Progenitor cell of endocrine pancreas (in vitro differentiated cells): ENCODE measurements at regions not wholly inside any gene's neighbourhood (a gene's known extent, or its start where the extent isn't known, plus 50 kb on each side); places are given as distances from the start of the nearest gene placed in this dataset.

Experiments used
- DNase-seq: peaks from one replicate; pipeline ENCODE4 v3.0.0; 2021; ENCODE audit warnings: low spot score; ENCODE audit not compliant: unreplicated experiment
- H3K27ac Mint-ChIP-seq: 2 replicates; pipeline ENCODE4 v1.8.0; 2021; ENCODE audit warnings: mild to moderate bottlenecking, moderate library complexity, mixed read lengths
- H3K27me3 Mint-ChIP-seq: 2 replicates; pipeline ENCODE4 v1.8.0; 2021; ENCODE audit warnings: mixed read lengths
- H3K36me3 Mint-ChIP-seq: 2 replicates; pipeline ENCODE4 v1.8.0; 2022; ENCODE audit warnings: mixed read lengths; ENCODE audit not compliant: insufficient read depth
- H3K4me1 Mint-ChIP-seq: 2 replicates; pipeline ENCODE4 v1.8.0; 2021; ENCODE audit warnings: low read depth, mixed read lengths
- H3K4me3 Mint-ChIP-seq: 2 replicates; pipeline ENCODE4 v1.8.0; 2021; ENCODE audit warnings: low read depth, mild to moderate bottlenecking, moderate library complexity, mixed read lengths
- H3K9me3 Mint-ChIP-seq: 2 replicates; pipeline ENCODE4 v1.8.0; 2021; ENCODE audit warnings: low read depth, mixed read lengths
- CTCF ChIP-seq: fragments of 200-600 bp; sonication (generic); IDR thresholded peaks from one replicate; pipeline ENCODE4 v1.5.0; 2021; ENCODE audit warnings: antibody characterized with exemption, mild to moderate bottlenecking; ENCODE audit not compliant: unreplicated experiment

DNA sequence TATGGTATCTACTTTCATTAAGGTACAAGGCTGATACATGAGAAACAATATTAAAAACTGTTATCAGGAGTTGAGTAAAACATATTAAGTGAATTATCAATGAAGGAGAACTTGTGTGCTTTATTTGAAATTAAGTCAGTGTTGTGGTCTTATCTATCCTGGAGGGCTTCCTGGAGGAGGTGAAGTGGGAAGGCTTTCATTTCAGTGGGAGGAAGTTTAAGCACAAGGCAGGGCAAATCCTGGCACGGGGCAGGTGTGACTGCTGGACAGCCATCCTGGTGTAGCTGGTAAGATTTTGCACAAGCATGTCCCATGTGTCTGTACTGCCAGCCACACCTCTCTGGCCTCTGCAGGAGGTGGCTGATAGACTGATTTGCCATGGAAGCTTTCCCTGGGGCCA, 159.7 kb upstream of the SKOR2 start:
- Mint-ChIP-seq H3K27ac (no peak overlapping the region), H3K4me1 (no peaks in the 10 kb centered on the region), H3K9me3 (no peaks in the 10 kb centered on the region), H3K4me3 (no peak overlapping the region), H3K36me3 (no peaks in the 10 kb centered on the region), H3K27me3 (peaks cover 46% of the 10 kb centered on the region)
- no peak for TF ChIP-seq CTCF
- DNase-seq, result no peak

DNA sequence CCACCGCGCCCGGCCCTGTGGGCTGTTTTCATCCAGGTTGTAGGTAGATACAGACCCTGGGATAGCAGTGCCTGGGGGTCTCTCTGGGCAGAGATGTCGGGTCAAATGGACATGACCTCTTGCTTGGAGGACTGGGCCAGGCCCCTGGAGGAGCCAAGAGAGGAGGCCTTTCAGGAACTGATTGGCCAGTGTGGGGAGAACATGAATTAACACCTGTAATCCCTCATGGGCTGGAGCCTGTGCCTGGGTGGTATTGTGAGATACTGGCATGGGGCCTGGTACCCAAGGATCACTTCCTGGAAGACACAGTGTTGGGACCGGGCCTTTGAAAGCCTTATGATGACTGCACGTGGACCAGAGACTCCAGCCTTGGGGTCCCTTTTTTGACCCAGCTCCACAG, 158.7 kb upstream of the SKOR2 start:
- Mint-ChIP-seq H3K4me1 (no peaks in the 10 kb centered on the region), H3K27me3 (peaks cover 46% of the 10 kb centered on the region), H3K36me3 (no peaks in the 10 kb centered on the region), H3K9me3 (no peaks in the 10 kb centered on the region), H3K4me3 (no peak overlapping the region), H3K27ac (no peak overlapping the region)
- no peak for TF ChIP-seq CTCF
- DNase-seq, result no peak

DNA sequence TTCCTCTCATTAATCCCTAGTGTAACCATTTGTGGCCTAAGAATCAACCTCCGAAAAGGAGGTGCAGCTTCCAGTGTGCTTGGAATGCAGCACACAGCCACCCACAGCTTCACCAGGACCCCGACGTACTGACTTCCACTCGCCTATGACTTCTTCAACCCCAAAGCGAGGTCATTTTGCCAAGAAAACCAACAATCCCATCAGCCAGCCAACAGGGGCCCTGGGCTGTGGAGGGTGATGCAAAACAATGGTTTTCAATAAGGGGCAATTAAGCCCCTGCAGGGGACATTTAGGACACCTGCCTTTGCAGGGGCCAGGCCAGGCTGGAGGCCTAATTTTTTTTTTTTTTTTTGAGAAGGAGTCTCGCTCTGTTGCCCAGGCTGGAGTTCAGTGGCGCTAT, 158.1 kb upstream of the SKOR2 start:
- peaks cover 46% of the 10 kb centered on the region for H3K27me3 Mint-ChIP-seq
- no peaks in the 10 kb centered on the region for H3K4me1 Mint-ChIP-seq
- no peaks in the 10 kb centered on the region for H3K36me3 Mint-ChIP-seq

GRCh38 chr18:47407736-47408135, 156.3 kb upstream of the SKOR2 start:
- no peak for TF ChIP-seq CTCF
- no peaks in the 10 kb centered on the region for H3K36me3 Mint-ChIP-seq
- no peak overlapping the region for H3K4me3 Mint-ChIP-seq
- no peak for DNase-seq
- H3K27ac Mint-ChIP-seq, result no peak overlapping the region
- H3K27me3 Mint-ChIP-seq, result peaks cover 46% of the 10 kb centered on the region
- H3K9me3 Mint-ChIP-seq, result no peaks in the 10 kb centered on the region
- H3K4me1 Mint-ChIP-seq, result peaks cover 14% of the 10 kb centered on the region

More for the DNA sequence above, 158.1 kb upstream of the SKOR2 start:
- no peak overlapping the region for H3K4me3 Mint-ChIP-seq
- no peak overlapping the region for H3K27ac Mint-ChIP-seq
- TF ChIP-seq CTCF, result no peak
- no peaks in the 10 kb centered on the region for H3K9me3 Mint-ChIP-seq
- no peak for DNase-seq

DNA sequence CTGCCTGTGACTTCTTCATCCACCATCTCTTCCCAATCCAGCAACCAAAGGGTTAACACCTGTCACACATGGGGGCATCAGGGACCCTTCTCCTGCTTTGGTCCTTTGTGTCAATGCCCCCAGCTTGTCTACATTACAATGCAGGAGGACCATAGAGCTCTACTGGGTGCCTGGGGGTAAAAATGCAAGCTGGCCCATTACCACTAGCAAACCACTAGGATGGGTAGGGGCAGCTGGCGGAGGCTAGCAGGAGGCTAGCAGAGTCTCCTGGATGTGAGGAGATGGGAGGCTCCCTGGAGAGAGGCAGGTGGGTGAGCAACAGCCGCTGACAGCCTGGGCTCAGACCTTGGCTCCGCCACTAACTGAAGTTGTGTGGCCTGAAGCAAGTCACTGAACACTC, 153.4 kb upstream of the SKOR2 start:
- Mint-ChIP-seq H3K4me1 (peaks cover 14% of the 10 kb centered on the region), H3K27me3 (peaks cover 42% of the 10 kb centered on the region), H3K4me3 (no peak overlapping the region), H3K36me3 (no peaks in the 10 kb centered on the region), H3K9me3 (no peaks in the 10 kb centered on the region), H3K27ac (peak overlapping the region; percentile 73)
- no peak for TF ChIP-seq CTCF
- no peak for DNase-seq

GRCh38 chr18:47403949-47404348, 152.5 kb upstream of the SKOR2 start:
- H3K4me1 Mint-ChIP-seq, result peaks cover 14% of the 10 kb centered on the region
- TF ChIP-seq CTCF, result no peak
- no peak for DNase-seq
- H3K9me3 Mint-ChIP-seq, result no peaks in the 10 kb centered on the region
- H3K27me3 Mint-ChIP-seq, result peaks cover 42% of the 10 kb centered on the region
- no peaks in the 10 kb centered on the region for H3K36me3 Mint-ChIP-seq
- no peak overlapping the region for H3K27ac Mint-ChIP-seq
- H3K4me3 Mint-ChIP-seq, result no peak overlapping the region
